ENCODE measurements at regions not wholly inside any gene's neighbourhood (a gene's known extent, or its start where the extent isn't known, plus 50 kb on each side); places are given as distances from the start of the nearest gene placed in this dataset.
A peak's percentile ranks its signal among the peaks of the same experiment; 100 is the strongest.

DNA sequence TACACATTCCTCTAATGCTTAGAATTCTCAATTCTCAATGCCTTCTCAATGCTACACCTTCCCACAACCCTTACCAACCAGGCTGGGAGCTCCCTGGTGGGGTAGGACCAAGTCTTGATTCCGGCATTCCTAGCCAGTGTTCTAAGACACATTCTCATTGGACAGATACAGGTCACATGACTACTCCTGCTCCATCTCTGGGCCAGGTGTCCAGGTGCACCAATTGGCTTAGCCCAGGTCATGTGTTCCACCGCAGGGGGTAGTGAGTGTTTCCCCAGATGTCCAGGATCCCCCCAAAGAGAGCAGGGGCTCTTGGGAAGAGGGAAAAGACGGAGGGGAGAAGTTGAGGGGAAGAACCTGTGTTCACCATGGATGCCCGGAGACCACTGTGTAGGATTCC, 58.7 kb upstream of the MLN start:
- no peak for DNase-seq (ENCODE audit: low read depth)
- H3K4me3 ChIP-seq (ENCODE audit: low read depth, low read length), result no peak overlapping the region
- TF ChIP-seq, protein P1, sequence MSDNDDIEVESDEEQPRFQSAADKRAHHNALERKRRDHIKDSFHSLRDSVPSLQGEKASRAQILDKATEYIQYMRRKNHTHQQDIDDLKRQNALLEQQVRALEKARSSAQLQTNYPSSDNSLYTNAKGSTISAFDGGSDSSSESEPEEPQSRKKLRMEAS (IDR thresholded peaks at IDR 0.05; ENCODE audit: low read depth, low read length), result no peak
- no peak for TF ChIP-seq MYC (IDR thresholded peaks at IDR 0.05; ENCODE audit: low read depth, low read length)
- no peak for TF ChIP-seq POLR2A (IDR thresholded peaks at IDR 0.05; ENCODE audit: extremely low read depth, insufficient read length)
- no peak for TF ChIP-seq CTCF (IDR thresholded peaks at IDR 0.05; ENCODE audit: low read depth, low read length)

- TF ChIP-seq POLR2A (IDR thresholded peaks at IDR 0.05; ENCODE audit: extremely low read depth, insufficient read length), result no peak
- TF ChIP-seq CTCF (IDR thresholded peaks at IDR 0.05; ENCODE audit: low read depth, low read length), result no peak
- TF ChIP-seq MYC (IDR thresholded peaks at IDR 0.05; ENCODE audit: low read depth, low read length), result no peak
- TF ChIP-seq, protein P1 (IDR thresholded peaks at IDR 0.05; ENCODE audit: low read depth, low read length), result no peak
- DNase-seq (ENCODE audit: low read depth), result peak; percentile 69
- H3K4me3 ChIP-seq (ENCODE audit: low read depth, low read length), result no peak overlapping the region
These were observed 57.9 kb upstream of the MLN start for GRCh38 chr6:33861722-33862121.

DNA sequence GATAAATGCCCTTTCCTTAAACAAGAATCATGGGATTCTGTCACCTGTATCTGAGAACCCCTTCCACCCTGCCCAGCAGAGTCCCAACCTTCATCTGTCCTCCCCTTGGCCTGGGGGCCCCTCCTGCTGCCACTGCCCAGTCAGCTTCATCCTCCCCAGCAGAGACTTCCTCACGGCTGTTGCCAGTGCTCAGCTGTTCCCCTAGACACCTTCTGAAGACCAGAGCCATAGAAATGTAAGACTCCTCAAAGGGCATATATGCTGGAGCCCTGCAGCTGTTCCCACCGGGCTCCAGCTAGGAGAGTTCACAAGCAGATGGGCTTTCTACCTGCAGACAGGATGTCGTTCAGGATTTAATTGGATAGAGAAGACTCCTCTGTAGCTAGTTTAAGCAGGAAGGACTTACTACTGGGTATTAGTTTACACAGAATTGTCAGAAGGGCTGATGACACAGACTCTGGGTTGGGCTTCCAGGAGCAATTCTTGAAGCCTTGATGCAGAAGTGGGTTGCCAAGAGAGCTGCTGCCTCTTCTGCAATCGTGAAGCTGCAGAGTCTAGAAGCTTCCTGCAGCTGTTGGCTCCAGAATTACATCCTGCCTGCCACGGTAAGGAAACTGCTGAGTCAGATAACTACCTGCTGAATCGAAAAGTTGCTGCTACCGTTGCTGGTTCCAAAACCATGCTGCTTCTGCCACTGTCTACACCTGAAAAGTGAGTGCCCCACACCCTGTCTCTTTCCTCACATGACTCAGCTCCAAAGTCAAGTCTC, 57.1 kb upstream of the MLN start:
- peak; percentile 80 for DNase-seq (ENCODE audit: low read depth)

GRCh38 chr6:33860006-33860405, 56.2 kb upstream of the MLN start:
- no peak for TF ChIP-seq CTCF (IDR thresholded peaks at IDR 0.05; ENCODE audit: low read depth, low read length)
- no peak for TF ChIP-seq POLR2A (IDR thresholded peaks at IDR 0.05; ENCODE audit: extremely low read depth, insufficient read length)
- no peak for TF ChIP-seq MYC (IDR thresholded peaks at IDR 0.05; ENCODE audit: low read depth, low read length)
- TF ChIP-seq, protein P1 (IDR thresholded peaks at IDR 0.05; ENCODE audit: low read depth, low read length), result no peak
- no peak overlapping the region for H3K4me3 ChIP-seq (ENCODE audit: low read depth, low read length)
- DNase-seq (ENCODE audit: low read depth), result no peak

More for the DNA sequence above, 57.1 kb upstream of the MLN start:
- H3K4me3 ChIP-seq (ENCODE audit: low read depth, low read length), result no peak overlapping the region
- TF ChIP-seq POLR2A (IDR thresholded peaks at IDR 0.05; ENCODE audit: extremely low read depth, insufficient read length) (no peak), MYC (IDR thresholded peaks at IDR 0.05; ENCODE audit: low read depth, low read length) (no peak), CTCF (IDR thresholded peaks at IDR 0.05; ENCODE audit: low read depth, low read length) (no peak)
- TF ChIP-seq, protein P1 (IDR thresholded peaks at IDR 0.05; ENCODE audit: low read depth, low read length), result no peak

DNA sequence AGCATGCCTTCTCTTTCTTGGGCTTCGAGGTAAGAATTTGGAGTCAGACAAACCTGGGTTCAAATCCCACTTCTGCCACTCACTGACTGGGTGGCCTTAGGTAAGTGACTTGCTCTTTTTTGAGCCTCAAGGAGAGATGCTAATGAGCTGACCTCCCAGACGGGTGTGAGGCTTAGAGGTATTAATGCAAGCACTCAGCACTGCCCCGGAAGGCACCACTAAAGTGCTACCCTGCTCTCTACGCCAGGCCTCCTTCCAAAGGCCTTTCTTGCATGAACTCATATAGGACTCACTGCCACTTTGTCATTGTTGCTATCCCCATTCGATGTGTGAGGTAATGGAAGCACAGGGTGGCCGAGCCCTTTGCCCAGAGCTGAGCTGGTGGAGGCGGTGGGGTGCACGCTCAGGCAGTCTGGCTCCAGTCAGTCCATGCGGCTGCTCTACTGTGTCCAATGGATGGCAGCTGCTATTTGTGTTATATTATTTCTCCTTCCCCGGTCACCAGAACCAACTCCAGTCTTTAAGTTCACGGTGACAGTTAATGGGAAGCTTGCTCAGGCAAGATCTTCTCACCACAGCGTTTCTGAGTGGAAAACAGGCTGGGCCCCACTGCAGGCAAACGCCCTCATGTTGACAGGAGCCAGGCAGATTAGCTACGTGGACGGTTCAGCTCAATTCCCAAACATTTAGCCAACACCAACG, 55.2 kb upstream of the MLN start:
- no peak overlapping the region for H3K4me3 ChIP-seq (ENCODE audit: low read depth, low read length)
- TF ChIP-seq, protein P1 (IDR thresholded peaks at IDR 0.05; ENCODE audit: low read depth, low read length), result no peak
- TF ChIP-seq MYC (IDR thresholded peaks at IDR 0.05; ENCODE audit: low read depth, low read length), result no peak
- no peak for TF ChIP-seq CTCF (IDR thresholded peaks at IDR 0.05; ENCODE audit: low read depth, low read length)
- TF ChIP-seq POLR2A (IDR thresholded peaks at IDR 0.05; ENCODE audit: extremely low read depth, insufficient read length), result no peak
- DNase-seq (ENCODE audit: low read depth), result no peak

Measured in NB4 (cell line).